DND-41 (cell line): ENCODE measurements at regions not wholly inside any gene's neighbourhood (a gene's known extent, or its start where the extent isn't known, plus 50 kb on each side); places are given as distances from the start of the nearest gene placed in this dataset.

Experiments used
- ATAC-seq: fragments of 200-7000 bp; cut with Tn5 transposase; 3 replicates; pipeline ENCODE4 v1.9.1; 2021; ENCODE audit warnings: low read depth; ENCODE audit not compliant: insufficient read depth
- DNase-seq: peaks from one replicate; pipeline ENCODE4 v3.0.0-alpha.2; 2020
- H2AFZ ChIP-seq: 2 replicates; pipeline ENCODE4 v1.6.0; 2012; ENCODE audit warnings: low read depth, low read length
- H3K27ac ChIP-seq: 2 replicates; pipeline ENCODE4 v1.5.1; 2012; ENCODE audit warnings: low read length, inconsistent platforms
- H3K27me3 ChIP-seq: fragments of 200-600 bp; sonication (generic); 2 replicates; pipeline ENCODE4 v1.6.0; 2012; ENCODE audit warnings: low read length, mild to moderate bottlenecking, inconsistent platforms; ENCODE audit not compliant: insufficient read depth, poor library complexity
- H3K36me3 ChIP-seq: 2 replicates; pipeline ENCODE4 v1.5.1; 2012; ENCODE audit warnings: low read length, inconsistent platforms; ENCODE audit not compliant: insufficient read depth
- H3K4me1 ChIP-seq: 2 replicates; pipeline ENCODE4 v1.5.1; 2012; ENCODE audit warnings: mild to moderate bottlenecking, low read length; ENCODE audit not compliant: insufficient read depth
- H3K4me2 ChIP-seq: 2 replicates; pipeline ENCODE4 v1.6.0; 2012; ENCODE audit warnings: mild to moderate bottlenecking, moderate library complexity, low read length, inconsistent platforms; ENCODE audit not compliant: insufficient read depth
- H3K4me3 ChIP-seq, 2 experiments: fragments of 200-600 bp in 1 of 2; shearing (Covaris generic) in 1 of 2; 2 replicates each; pipeline ENCODE4 v1.5.1; 2012 to 2016; ENCODE audit warnings: inconsistent platforms in 2 of 2, low read length in 2 of 2, mild to moderate bottlenecking in 2 of 2, low read depth in 1 of 2, moderate library complexity in 1 of 2
- H3K79me2 ChIP-seq: 2 replicates; pipeline ENCODE4 v1.6.0; 2012; ENCODE audit warnings: low read length, inconsistent platforms; ENCODE audit not compliant: insufficient read depth
- H3K9ac ChIP-seq: 2 replicates; pipeline ENCODE4 v1.6.0; 2012; ENCODE audit warnings: low read depth, mild to moderate bottlenecking, inconsistent platforms, low read length, moderate library complexity
- H3K9me3 ChIP-seq: 2 replicates; pipeline ENCODE4 v1.5.1; 2012; ENCODE audit warnings: low read length, moderate library complexity, mild to moderate bottlenecking, inconsistent platforms; ENCODE audit not compliant: insufficient read depth, severe bottlenecking
- H4K20me1 ChIP-seq: 2 replicates; pipeline ENCODE4 v1.6.0; 2012; ENCODE audit warnings: low read length; ENCODE audit not compliant: insufficient read depth
- CTCF ChIP-seq: IDR thresholded peaks from 2 replicates; pipeline ENCODE4 v1.5.1; 2012; ENCODE audit warnings: borderline replicate concordance, low read length, moderate library complexity, mild to moderate bottlenecking; ENCODE audit not compliant: poor library complexity, severe bottlenecking; ENCODE audit errors: extremely low read depth
- EZH2 ChIP-seq: IDR thresholded peaks from 3 replicates; pipeline ENCODE4 v1.6.1; 2012; ENCODE audit warnings: borderline replicate concordance, low read depth, mild to moderate bottlenecking, moderate library complexity, low read length, inconsistent platforms; ENCODE audit not compliant: severe bottlenecking

- ATAC-seq (no peak), DNase-seq (no peak)
- Histone ChIP-seq H3K4me1 (no peaks in the 10 kb centered on the region), H3K27me3 (no peaks in the 10 kb centered on the region), H3K9ac (no peak overlapping the region), H3K9me3 (no peaks in the 10 kb centered on the region), H3K27ac (no peak overlapping the region), H2AFZ (no peak overlapping the region), H4K20me1 (no peaks in the 10 kb centered on the region), H3K4me3 (no peak overlapping the region), H3K79me2 (no peaks in the 10 kb centered on the region), H3K4me2 (no peak overlapping the region), H3K36me3 (no peaks in the 10 kb centered on the region)
- TF ChIP-seq CTCF, result no peak
- TF ChIP-seq EZH2, result no peak
These were observed 605.3 kb upstream of the SPRY2 start for GRCh38 chr13:80946008-80946802.

GRCh38 chr13:80945328-80945727 lies 604.4 kb upstream of the SPRY2 start:
- Histone ChIP-seq H3K4me1 (no peaks in the 10 kb centered on the region), H3K27ac (no peak overlapping the region), H3K4me3 (no peak overlapping the region), H3K79me2 (no peaks in the 10 kb centered on the region), H4K20me1 (no peaks in the 10 kb centered on the region), H3K27me3 (no peaks in the 10 kb centered on the region), H3K9ac (no peak overlapping the region), H3K36me3 (no peaks in the 10 kb centered on the region), H2AFZ (no peak overlapping the region), H3K9me3 (no peaks in the 10 kb centered on the region), H3K4me2 (no peak overlapping the region)
- TF ChIP-seq EZH2 (no peak), CTCF (no peak)
- no peak for ATAC-seq
- DNase-seq, result no peak

- H2AFZ ChIP-seq, result no peak overlapping the region
- H3K9me3 ChIP-seq, result no peaks in the 10 kb centered on the region
- H3K27ac ChIP-seq, result no peak overlapping the region
- no peaks in the 10 kb centered on the region for H3K27me3 ChIP-seq
- H3K4me3 ChIP-seq, result no peak overlapping the region
- H3K36me3 ChIP-seq, result no peaks in the 10 kb centered on the region
- no peak overlapping the region for H3K9ac ChIP-seq
- H3K79me2 ChIP-seq, result no peaks in the 10 kb centered on the region
- ATAC-seq (no peak; the same call in 2 of the 3 replicates), DNase-seq (no peak)
- H3K4me1 ChIP-seq, result no peaks in the 10 kb centered on the region
- no peak for TF ChIP-seq EZH2
- TF ChIP-seq CTCF, result no peak
- no peak overlapping the region for H3K4me2 ChIP-seq
- no peaks in the 10 kb centered on the region for H4K20me1 ChIP-seq
These were observed 598.7 kb upstream of the SPRY2 start for GRCh38 chr13:80939581-80939980.

GRCh38 chr13:80931766-80932165 lies 590.8 kb upstream of the SPRY2 start:
- Histone ChIP-seq H2AFZ (no peak overlapping the region), H4K20me1 (no peaks in the 10 kb centered on the region), H3K9me3 (no peaks in the 10 kb centered on the region), H3K79me2 (no peaks in the 10 kb centered on the region), H3K4me2 (no peak overlapping the region), H3K27ac (no peak overlapping the region), H3K9ac (no peak overlapping the region), H3K36me3 (no peaks in the 10 kb centered on the region), H3K4me1 (no peaks in the 10 kb centered on the region), H3K27me3 (no peaks in the 10 kb centered on the region), H3K4me3 (no peak overlapping the region)
- DNase-seq (no peak), ATAC-seq (no peak)
- TF ChIP-seq CTCF (no peak), EZH2 (no peak)
